HG03457 (cell line): ENCODE measurements at regions not wholly inside any gene's neighbourhood (a gene's known extent, or its start where the extent isn't known, plus 50 kb on each side); places are given as distances from the start of the nearest gene placed in this dataset.

Experiments used
- ATAC-seq: cut with Tn5 transposase; IDR thresholded peaks from one replicate; pipeline ENCODE4 v1.9.1; 2021; ENCODE audit warnings: moderate number of reproducible peaks; ENCODE audit not compliant: unreplicated experiment

- no peak for ATAC-seq
Measured at GRCh38 chr2:105573910-105574655, 170.6 kb upstream of the NCK2 start.

DNA sequence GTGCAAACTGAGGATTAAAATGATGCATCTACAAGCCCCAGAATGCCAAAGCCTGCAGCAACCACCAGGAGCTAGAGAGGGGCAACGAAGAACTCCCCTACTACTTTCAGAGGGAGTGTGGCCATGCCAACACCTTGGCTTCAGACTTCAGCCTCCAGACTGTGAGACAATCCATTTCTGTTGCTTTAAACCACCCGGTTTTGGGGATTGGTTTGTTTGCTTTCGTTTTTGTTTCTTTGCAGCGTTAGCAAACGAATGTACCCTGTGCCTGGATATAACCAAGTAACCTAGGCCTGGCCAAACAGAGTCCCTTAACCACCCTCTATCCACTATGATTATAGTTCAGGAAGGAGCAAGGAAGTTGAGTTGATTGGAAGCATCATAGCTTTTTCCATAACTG, 171.2 kb upstream of the NCK2 start:
- no peak for ATAC-seq

DNA sequence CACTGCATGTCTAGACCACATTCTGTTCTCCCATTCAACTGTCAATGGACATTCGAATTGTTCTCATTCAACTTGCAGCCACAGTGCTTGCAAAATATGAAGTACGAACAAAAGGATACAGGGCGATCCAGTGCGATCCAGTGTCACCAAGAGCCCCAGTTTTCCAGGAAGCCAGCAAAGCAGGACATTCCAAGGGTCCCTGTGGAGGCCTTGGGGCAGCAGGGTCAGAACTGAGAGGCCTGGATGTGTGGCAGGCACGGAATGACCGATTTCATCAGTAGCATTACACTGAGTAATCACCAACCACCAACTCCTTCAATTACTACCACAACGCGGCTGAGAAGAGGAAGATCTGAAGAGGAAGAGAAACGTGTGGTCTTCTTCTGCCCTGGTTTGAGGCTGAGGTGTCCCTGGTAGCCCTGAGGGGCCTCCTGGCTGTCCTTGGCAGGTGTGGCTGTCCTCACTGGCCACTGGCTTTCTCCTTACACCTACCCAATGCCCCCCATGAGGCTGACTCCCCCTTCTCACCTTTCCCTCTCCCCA, 172.7 kb upstream of the FHL2 start:
- ATAC-seq = no peak

DNA sequence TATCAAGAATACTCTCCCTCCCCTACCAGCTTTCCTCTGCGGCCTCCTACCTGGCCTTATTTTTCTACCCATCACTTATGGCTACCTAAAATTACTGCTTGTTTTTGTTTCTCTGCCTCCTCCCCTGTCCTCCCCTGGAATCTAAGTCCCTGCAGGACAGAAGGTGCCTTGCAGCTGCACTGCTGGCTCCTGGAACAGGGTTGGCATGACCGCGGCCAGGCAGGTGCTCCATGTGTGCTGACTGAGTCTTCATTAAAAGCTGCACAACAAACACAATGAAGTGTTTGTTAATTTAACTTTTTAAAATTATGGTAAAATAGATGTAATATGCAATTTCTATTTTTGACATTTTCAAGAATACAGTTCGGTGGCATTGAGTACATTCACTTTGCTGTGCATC, 171.9 kb upstream of the FHL2 start:
- ATAC-seq = no peak

DNA sequence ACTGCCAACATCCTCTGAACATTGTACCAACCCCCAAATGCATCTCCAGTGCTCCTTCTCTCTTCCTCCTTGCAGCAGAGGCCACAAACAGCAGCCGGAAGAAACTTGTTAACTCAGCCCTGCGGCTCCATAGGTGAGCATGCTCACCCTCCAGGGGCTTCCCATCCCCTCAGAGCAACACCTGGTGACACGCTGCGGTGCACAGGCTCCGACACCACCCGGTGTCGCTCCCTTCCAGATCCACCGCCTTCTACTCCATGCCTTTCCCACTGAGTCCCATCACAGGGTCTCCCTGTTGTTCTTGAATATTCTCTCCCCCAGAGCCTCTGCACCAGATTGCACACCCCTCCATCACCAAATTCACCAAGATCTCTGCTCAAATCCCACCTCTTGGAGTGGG, 171.5 kb upstream of the FHL2 start:
- ATAC-seq = no peak

GRCh38 chr2:105569606-105570005, 170.8 kb upstream of the FHL2 start:
- ATAC-seq = no peak

- no peak for ATAC-seq
Measured at GRCh38 chr2:105567996-105568494, 169.2 kb upstream of the FHL2 start.

DNA sequence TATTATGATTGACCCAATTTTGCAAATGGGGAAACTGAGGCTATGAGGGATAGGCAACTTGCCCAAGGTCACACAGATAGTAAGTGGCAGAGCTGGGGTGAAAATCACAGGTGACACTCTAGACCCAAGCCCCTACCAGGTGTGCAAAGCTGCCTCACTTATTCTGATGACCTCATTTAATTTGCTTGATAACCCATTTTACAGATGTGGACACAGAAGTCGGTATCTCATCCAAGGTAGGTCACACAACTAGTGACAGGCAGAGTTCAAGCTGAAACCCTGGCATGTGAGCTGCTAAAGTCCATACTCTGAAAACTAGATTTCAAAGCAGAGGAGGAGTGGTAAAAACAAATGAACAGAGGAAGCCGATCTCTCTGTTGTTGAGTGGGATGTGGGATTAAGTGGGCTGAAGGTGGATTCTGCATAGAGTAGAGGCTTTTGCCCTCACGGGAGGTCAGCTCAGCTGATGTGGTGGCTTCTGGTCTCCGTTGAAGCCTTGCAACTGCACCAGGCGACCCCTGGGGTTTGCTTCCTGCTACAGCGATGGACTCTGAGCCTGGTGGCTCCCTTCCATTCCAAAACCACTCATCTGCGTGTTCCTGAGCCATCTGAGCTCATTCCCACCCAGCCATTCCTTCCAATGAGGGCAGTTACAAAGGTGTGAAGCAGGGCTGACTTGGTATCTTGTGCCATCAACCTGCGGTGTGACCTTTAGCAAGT, 164.3 kb upstream of the FHL2 start:
- no peak for ATAC-seq

DNA sequence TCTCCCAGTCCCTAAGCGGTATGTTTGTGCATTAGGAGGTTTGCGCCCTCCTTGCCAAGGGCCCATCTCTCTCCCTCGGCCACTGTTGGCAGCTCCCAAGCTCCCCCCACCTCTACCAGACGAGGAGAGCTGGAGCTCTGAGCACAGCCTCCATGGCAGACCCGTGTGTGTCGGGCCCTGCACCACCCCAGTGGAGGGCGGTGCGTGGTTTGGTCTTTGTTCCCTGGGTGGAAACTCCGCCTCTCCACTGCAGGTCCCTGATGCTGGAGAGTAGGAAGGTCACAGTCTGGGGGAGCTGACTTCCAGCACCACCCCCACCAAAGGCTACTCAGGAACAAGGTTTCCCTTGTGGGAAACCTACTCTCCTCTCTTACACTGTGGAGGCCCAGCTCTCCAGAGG, 162.6 kb upstream of the FHL2 start:
- ATAC-seq = no peak

DNA sequence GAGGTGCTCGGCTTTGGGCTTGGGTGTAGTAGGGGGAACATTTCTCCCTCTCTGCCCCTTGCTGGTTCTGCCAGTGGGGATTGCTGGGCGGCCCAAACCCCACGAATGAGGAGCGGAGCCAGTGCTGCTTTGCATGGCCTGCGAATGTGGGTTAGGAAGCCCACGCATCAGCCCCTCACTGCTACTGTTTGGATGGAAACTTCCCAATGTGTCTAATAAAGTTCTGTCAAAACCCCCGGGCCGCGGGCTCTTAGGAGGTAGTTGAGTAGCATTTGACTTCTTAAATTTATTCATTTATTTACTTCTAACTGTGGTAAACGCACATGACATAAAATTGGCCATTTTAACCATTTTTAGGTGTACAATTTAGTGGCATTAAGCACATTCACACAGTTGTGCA, 161.3 kb upstream of the FHL2 start:
- no peak for ATAC-seq

DNA sequence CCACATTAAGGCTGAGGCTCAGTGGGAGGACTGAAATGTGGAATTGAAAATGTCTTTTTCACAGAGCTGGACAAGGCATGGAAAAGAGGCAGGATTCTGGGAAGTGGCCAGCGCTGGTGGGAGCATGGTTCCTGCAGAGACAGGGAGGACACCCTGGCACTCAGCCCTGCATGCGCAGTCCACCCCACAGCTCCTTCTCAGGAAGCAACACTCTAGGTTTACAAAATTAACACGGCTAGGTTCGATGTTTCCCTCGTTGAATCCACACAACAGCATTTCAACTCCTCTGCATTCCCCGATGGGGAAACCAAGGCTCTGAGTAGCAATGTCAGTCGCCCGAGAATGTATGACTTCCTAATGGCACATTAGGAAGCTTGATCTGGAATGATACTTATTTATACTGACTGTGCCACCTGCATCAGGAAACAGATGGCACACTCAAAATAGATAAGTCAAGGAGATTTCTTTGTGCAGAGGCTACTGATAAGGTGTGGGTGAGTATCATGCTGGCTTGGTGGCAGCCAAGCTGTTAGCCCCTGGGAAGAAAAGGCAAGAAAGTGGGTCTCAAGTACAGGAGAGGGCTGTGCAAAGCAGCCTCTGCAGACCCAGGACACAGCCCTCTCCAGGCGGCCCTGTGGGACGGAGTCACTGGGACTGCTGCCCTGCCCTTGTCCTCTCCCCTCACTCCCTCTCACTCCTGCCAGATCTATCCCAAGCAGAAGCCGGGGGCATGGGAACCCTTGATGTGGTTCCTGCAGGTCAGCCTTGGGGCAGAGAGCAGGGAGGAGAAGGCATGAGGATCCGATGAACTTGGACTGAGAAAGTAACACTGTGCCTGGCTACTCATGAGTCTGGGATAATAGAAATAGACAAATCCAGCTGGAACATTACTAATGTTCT, 158.4 kb upstream of the FHL2 start:
- no peak for ATAC-seq

GRCh38 chr2:105556366-105556765, 157.5 kb upstream of the FHL2 start:
- ATAC-seq = no peak

DNA sequence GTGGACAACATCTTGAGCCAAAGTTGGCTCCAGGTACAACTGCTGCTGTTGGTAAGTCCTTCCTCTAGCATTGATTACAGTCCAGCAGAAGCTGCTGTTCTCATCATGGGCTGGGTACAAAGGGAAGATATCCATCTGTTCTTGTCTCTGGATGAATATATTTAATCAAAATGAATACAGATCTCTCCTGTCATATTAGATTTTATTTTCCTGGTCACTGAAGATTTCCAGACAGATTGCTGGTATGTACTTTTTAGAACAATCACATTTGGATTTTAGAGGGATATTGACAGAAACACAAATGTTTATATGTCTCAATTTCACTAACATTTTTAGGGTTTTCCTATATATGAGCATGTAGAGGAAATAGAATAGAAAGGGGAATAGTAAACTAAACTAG, 155.4 kb upstream of the FHL2 start:
- ATAC-seq = no peak

DNA sequence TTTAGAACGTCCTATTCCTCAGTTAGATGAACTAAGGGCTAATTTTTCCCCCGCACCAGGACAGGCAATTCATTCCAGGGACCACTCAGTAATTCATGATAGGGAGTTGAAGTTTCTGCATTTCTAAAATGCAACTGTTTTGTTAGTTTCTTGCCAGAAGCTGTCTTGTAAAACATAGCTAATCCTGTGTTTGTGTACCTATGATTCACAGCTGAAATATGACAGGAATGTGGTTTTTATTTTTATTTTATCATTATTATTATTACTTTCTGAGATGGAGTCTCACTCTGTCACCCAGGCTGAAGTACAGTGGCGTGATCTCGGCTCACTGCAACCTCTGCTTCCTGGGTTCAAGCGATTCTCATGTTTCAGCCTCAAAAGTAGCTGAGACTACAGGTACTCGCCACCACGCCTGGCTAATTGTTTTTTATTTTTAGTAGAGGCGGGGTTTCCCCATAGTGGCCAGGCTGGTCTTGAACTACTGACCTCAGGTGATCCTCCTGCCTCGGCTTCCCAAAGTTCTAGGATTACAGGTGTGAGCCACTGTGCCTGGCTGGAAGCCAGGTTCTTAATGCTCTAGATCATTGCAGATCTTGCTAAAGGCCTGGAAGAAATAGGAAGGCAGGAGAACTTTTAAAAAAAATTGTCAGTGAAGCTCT, 154.8 kb upstream of the FHL2 start:
- no peak for ATAC-seq

- ATAC-seq = no peak
Measured at GRCh38 chr2:105546628-105546974, 147.8 kb upstream of the FHL2 start.

- ATAC-seq = no peak
Measured at GRCh38 chr2:105545730-105546627, 147.1 kb upstream of the FHL2 start.

GRCh38 chr2:105544591-105545377, 145.9 kb upstream of the FHL2 start:
- ATAC-seq = no peak

DNA sequence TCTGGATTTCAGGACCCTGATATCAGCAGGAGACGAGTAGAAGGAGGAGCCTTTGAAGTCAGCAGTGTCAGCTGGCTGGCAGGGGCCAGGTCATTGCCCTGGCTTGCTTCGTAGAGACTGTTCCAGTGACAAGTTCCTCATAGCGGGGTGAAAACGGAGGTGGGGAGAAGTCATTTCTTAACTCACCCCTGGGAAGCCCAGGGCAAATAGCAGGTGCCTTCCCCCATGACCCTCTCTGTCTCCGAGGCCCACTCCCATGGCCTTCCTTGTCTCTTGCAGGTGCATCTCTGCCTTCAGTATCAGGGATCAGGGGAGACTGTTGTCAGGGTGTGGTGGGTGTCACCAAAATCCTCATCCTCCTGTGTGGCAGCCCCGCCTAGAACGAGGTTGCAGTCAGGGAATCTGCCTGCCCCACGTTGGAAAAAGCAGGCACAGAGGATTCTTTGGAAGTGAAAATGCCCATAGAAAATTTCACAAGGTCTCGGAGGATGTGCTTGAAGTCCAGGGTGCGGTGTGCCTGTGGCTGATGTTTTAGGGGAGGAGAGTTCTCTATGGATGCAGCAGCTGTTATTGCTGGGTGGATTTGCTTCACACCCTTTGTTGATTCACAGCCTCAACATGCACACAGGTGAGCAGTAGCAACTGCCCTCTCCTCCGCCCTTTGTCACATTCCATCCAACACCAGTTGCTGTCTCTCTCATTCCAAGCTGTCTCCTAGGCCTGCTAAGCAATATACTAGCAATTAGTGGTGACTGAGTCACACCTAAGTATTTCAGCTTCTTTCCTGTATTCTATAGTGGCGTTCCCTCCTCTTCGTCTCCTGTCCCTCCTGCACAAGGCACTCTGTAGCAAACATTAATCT, 142.6 kb upstream of the FHL2 start:
- no peak for ATAC-seq
